PFSK-1 (cell line): ENCODE measurements at regions not wholly inside any gene's neighbourhood (a gene's known extent, or its start where the extent isn't known, plus 50 kb on each side); places are given as distances from the start of the nearest gene placed in this dataset.

Experiments used
- POLR2AphosphoS5 ChIP-seq: IDR thresholded peaks from 2 replicates; pipeline ENCODE4 v1.6.1; 2012; ENCODE audit warnings: low read depth, mild to moderate bottlenecking, control low read depth, low read length, moderate library complexity
- TF ChIP-seq, protein P1 (sequence below), 2 experiments: IDR thresholded peaks; 2 replicates each; pipeline versions ENCODE4 v1.6.1 to v1.8.0; 2011 to 2012; ENCODE audit warnings: low read depth in 2 of 2, low read length in 2 of 2, control low read depth in 1 of 2, inconsistent platforms in 1 of 2, mild to moderate bottlenecking in 1 of 2, moderate library complexity in 1 of 2; ENCODE audit not compliant: insufficient read depth in 1 of 2

DNA sequence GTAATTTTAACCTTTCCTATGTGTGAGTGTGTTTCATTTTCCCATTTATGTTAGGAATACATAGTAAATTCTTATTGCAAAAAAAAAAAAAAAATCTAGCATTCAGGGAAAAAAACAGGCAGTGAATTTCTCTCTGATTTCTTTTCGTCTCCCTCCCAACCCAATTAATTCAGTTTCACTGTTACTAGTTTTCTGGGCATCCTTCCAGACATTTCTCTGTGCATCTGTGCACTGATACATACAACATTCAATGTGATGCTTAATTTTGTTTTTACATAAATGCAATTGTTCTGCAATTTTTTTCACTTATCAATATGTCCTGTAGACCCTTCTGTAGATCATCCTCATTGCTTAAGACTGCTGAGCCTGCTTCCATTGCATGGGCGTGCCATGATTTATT lies 694.3 kb upstream of the TBX3 start:
- TF ChIP-seq, protein P1, sequence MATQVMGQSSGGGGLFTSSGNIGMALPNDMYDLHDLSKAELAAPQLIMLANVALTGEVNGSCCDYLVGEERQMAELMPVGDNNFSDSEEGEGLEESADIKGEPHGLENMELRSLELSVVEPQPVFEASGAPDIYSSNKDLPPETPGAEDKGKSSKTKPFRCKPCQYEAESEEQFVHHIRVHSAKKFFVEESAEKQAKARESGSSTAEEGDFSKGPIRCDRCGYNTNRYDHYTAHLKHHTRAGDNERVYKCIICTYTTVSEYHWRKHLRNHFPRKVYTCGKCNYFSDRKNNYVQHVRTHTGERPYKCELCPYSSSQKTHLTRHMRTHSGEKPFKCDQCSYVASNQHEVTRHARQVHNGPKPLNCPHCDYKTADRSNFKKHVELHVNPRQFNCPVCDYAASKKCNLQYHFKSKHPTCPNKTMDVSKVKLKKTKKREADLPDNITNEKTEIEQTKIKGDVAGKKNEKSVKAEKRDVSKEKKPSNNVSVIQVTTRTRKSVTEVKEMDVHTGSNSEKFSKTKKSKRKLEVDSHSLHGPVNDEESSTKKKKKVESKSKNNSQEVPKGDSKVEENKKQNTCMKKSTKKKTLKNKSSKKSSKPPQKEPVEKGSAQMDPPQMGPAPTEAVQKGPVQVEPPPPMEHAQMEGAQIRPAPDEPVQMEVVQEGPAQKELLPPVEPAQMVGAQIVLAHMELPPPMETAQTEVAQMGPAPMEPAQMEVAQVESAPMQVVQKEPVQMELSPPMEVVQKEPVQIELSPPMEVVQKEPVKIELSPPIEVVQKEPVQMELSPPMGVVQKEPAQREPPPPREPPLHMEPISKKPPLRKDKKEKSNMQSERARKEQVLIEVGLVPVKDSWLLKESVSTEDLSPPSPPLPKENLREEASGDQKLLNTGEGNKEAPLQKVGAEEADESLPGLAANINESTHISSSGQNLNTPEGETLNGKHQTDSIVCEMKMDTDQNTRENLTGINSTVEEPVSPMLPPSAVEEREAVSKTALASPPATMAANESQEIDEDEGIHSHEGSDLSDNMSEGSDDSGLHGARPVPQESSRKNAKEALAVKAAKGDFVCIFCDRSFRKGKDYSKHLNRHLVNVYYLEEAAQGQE (IDR thresholded peaks at IDR 0.05; ENCODE audit: insufficient read depth in 1 of 2, low read depth in 2 of 2, low read length in 2 of 2), result no peak
- TF ChIP-seq POLR2AphosphoS5, result no peak
